Fibroblast of gingiva (primary cell): ENCODE measurements at regions not wholly inside any gene's neighbourhood (a gene's known extent, or its start where the extent isn't known, plus 50 kb on each side); places are given as distances from the start of the nearest gene placed in this dataset.
A peak's percentile ranks its signal among the peaks of the same experiment; 100 is the strongest.
"Not testable (repeated sequence)": the region's sequence is repeated elsewhere in the genome, so short reads cannot be mapped to it uniquely, and the experiment has no call there.

Experiments used
- DNase-seq: peaks from one replicate; pipeline ENCODE4 v3.0.0-alpha.2; 2011; ENCODE audit warnings: low read depth

DNA sequence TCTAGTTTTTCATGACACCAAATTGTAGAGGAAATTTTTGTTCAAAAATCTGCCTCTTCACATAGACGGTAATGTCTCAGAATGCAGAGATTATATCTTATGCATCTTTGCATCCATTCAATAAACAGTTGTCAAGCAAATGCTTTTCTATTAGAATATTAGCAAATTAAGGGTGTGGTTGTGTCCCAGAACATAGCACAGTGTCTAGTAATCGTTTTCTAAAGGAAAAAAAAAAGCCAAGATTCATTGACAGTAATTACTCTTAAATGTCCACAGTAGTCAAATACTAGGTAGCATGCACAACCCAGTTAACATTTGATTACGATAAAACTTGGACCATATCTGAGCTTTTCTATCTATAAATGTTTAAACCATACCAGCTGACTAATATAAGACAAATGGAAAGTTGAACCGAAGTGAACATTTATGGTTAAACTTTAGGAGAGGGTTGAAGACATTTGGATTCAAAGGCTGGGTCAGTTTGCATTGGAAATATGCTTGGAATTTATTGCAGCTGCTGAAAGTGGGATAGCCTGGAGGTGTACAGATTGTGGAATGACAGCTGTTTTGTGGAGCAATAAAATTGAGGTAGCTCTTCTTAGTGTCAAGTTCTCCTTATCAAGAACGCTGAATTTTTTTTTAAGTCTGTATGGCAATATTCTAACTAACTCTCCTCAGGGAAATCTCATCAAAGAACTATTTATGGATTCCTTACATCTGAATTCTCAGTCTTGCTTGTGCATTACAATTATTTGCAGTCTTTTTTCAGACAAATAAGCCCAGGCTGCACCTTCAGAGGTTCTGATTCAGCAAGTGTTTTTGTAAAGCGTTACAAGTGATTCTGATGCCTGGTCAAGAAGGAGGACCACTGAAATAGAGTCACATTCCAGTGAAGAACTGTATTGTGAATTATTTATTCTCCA, 66.7 kb upstream of the ATP2B1 start:
- no peak for DNase-seq

DNA sequence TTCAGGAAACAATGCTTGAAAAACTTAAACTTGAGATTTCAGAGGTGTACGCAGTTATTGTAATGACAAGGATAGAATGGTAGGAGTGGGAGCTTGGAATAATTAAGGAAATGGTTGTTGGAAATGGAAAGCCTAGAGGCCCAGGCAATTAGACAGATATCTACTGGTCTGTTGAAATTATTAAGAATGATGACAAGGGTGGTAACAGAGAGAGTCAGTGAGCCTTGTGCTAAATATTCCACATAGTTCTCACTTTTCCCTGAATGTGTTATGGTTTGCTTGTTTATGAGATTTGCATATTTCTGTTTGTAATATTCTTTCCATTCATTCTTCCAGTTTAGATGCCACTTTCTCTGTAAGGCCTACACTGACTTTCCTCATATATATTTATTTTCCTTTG, 66.0 kb upstream of the ATP2B1 start:
- no peak for DNase-seq

GRCh38 chr12:89770391-89770790, 61.8 kb upstream of the ATP2B1 start:
- DNase-seq: peak; percentile 42

DNA sequence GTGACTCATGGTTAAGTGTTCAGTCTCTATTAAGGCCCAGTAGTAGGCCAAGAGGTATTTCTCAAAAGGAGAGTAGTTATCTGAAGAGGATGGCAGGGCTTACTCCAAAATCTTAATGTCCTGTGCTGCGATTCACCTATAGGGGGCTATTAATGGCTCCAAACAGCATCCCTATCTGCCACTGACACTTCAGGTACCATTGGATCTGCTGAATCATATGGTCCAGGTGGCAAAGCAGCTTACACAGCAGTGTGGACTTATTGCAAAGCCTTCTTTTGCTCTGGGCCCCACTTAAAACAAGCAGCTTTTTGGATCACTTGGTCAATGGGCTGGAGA, 60.8 kb upstream of the ATP2B1 start:
- no peak for DNase-seq

DNA sequence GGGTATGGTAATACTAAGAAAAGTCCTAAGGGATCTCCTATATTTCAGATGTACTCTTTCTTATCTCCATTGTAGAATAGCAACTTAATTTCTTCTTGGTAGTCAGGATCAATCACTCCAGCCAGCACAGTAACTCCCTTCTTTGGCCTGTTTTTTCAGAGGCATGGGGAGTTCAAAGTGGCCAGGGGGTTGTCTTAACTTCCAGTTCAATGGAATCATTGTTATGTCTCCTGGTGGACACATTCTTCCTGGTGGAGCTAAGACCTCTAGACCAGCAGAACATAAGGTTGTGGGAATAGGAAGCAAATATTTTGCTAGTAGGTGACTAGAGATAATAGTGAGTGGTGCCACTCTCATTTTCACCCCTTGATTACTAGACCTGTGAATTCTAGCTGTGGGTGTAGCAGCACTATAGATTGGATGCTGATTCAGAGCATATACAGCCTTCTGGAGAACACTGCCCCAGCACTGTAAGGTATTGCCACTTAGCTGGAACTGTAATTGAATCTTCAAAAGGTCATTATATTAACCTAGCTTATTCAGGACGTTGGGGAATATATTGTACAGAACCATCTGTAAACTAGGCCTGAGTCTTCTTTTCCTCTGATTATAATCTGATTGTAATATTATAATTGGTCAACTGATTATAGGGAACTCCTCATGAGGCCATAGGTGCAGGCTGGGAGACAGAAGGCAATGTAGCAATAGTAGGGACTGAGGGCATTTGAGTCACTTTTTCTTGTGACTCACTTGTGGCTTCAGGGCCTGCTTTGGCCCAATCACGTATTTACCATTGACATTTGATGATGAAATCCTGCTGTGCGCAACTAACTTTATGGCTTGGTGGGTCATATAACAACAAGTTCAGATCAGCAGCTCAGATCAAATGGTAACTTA, 60.2 kb upstream of the ATP2B1 start:
- peak; percentile 98 for DNase-seq

GRCh38 chr12:89765959-89766824, 57.6 kb upstream of the ATP2B1 start:
- no peak for DNase-seq

DNA sequence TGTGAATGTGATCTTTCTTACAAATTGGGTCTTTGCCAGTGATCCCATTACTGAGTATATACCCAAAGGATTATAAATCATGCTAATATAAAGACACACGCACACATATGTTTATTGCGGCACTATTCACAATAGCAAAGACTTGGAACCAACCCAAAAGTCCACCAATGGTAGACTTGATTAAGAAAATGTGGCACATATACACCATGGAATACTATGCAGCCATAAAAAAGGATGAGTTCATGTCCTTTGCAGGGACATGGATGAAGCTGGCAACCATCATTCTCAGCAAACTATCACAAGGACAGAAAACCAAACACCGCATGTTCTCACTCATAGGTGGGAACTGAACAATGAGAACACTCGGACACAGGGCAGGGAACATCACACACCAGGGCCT, 55.5 kb upstream of the ATP2B1 start:
- not testable (repeated sequence) for DNase-seq

DNA sequence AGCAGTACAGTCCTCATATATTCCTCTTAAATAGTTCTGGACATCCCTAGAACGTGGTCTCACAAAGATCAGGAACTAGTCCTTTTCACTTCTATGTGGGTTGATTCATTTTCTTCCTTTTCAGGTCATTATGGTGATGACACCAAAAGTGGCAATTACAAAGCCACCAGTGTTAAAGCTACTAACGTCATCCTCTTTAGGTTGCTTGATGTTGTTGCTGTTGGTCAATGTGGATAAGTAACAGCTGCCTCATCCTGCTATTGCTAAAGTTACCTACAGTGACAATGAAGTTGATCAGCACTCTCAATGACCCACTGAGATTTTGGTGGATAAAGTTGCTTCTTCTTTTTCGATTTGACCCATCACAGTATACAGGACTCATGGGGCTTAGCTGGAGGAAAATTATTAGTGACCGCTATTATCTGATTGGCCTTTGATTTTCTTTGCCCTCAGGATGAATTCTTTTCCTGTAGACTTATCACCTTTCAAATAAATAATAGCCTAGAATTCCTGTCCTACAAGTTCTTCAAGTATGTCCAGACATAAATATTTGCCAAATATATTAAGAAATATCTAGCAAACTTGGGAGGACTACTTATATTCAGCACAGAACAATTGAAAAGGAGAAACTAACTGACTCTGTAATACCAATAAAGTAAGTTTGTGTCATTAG, 54.0 kb upstream of the ATP2B1 start:
- no peak for DNase-seq

- DNase-seq: no peak
These were observed 52.1 kb upstream of the ATP2B1 start for GRCh38 chr12:89760783-89761182.
